HL-60 (cell line): ENCODE measurements at regions not wholly inside any gene's neighbourhood (a gene's known extent, or its start where the extent isn't known, plus 50 kb on each side); places are given as distances from the start of the nearest gene placed in this dataset.

Source experiments
- POLR2AphosphoS5 ChIP-seq: IDR thresholded peaks from 2 replicates; pipeline ENCODE4 v1.6.1; 2012; ENCODE audit warnings: low read depth
- SPI1 ChIP-seq: IDR thresholded peaks from 2 replicates; pipeline ENCODE4 v1.6.1; 2012; ENCODE audit warnings: low read depth, mild to moderate bottlenecking, borderline replicate concordance
- TF ChIP-seq, protein P1 (sequence below): IDR thresholded peaks from one replicate; pipeline ENCODE4 v1.5.1; 2011; ENCODE audit warnings: low read length, control low read depth, inconsistent platforms; ENCODE audit not compliant: insufficient read depth
- TF ChIP-seq, protein P2 (sequence below): IDR thresholded peaks from 2 replicates; pipeline ENCODE4 v1.6.1; 2012; ENCODE audit warnings: low read depth; ENCODE audit not compliant: insufficient replicate concordance

DNA sequence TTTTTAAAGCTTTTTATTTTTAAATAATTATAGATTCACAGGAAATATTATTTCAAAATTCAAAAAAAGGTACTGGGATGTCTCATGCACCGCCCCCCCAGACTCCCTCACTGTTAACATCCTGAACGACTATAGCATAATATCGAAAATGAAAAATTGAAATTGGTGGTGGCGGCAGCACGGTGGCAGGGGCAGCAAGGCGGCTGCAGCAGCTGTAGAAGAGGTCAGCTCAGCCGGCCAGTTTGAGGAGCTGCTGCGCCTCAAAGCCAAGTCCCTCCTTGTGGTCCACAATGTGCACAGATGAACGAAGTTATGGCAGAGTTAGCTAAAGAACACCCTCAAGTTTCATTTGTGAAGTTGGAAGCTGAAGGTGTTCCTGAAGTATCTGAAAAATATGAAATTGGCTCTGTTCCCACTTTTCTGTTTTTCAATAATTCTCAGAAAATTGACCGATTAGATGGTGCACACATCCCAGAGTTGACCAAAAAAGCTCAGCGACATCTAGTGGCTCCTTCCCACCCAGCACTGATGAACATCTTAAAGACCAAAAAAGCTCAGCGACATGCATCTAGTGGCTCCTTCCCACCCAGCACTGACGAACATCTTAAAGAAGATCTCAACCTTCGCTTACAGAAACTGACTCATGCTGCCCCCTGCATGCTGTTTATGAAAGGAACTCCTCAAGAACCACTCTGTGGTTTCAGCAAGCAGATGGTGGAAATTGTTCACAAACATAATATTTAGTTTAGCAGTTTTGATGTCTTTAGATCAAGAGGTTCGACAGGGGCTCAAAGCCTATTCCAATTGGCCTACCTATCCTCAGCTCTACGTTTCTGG lies 100.8 kb downstream of the FAM217A start:
- TF ChIP-seq, protein P1, sequence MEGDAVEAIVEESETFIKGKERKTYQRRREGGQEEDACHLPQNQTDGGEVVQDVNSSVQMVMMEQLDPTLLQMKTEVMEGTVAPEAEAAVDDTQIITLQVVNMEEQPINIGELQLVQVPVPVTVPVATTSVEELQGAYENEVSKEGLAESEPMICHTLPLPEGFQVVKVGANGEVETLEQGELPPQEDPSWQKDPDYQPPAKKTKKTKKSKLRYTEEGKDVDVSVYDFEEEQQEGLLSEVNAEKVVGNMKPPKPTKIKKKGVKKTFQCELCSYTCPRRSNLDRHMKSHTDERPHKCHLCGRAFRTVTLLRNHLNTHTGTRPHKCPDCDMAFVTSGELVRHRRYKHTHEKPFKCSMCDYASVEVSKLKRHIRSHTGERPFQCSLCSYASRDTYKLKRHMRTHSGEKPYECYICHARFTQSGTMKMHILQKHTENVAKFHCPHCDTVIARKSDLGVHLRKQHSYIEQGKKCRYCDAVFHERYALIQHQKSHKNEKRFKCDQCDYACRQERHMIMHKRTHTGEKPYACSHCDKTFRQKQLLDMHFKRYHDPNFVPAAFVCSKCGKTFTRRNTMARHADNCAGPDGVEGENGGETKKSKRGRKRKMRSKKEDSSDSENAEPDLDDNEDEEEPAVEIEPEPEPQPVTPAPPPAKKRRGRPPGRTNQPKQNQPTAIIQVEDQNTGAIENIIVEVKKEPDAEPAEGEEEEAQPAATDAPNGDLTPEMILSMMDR: peak; percentile 45
- no peak for TF ChIP-seq POLR2AphosphoS5
- TF ChIP-seq, protein P2, sequence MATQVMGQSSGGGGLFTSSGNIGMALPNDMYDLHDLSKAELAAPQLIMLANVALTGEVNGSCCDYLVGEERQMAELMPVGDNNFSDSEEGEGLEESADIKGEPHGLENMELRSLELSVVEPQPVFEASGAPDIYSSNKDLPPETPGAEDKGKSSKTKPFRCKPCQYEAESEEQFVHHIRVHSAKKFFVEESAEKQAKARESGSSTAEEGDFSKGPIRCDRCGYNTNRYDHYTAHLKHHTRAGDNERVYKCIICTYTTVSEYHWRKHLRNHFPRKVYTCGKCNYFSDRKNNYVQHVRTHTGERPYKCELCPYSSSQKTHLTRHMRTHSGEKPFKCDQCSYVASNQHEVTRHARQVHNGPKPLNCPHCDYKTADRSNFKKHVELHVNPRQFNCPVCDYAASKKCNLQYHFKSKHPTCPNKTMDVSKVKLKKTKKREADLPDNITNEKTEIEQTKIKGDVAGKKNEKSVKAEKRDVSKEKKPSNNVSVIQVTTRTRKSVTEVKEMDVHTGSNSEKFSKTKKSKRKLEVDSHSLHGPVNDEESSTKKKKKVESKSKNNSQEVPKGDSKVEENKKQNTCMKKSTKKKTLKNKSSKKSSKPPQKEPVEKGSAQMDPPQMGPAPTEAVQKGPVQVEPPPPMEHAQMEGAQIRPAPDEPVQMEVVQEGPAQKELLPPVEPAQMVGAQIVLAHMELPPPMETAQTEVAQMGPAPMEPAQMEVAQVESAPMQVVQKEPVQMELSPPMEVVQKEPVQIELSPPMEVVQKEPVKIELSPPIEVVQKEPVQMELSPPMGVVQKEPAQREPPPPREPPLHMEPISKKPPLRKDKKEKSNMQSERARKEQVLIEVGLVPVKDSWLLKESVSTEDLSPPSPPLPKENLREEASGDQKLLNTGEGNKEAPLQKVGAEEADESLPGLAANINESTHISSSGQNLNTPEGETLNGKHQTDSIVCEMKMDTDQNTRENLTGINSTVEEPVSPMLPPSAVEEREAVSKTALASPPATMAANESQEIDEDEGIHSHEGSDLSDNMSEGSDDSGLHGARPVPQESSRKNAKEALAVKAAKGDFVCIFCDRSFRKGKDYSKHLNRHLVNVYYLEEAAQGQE: no peak
- no peak for TF ChIP-seq SPI1
